ENCODE measurements at regions not wholly inside any gene's neighbourhood (a gene's known extent, or its start where the extent isn't known, plus 50 kb on each side); places are given as distances from the start of the nearest gene placed in this dataset.

- intact Hi-C loops (cut with DNase I): no loop called here
- no peaks in the 10 kb centered on the region for H3K36me3 ChIP-seq
- peak; percentile 14 for TF ChIP-seq CTCF (IDR thresholded peaks at IDR 0.05)
- no peak overlapping the region for H3K27ac ChIP-seq
- H3K9me3 ChIP-seq: no peaks in the 10 kb centered on the region
- no peak for DNase-seq
- no peaks in the 10 kb centered on the region for H3K27me3 ChIP-seq
- no peak overlapping the region for H3K4me3 ChIP-seq
- H3K4me1 ChIP-seq: no peaks in the 10 kb centered on the region
- no peak overlapping the region for H3K9ac ChIP-seq (ENCODE audit: low read depth in 2 of 2, low read length in 2 of 2)
Observed at GRCh38 chr4:92163348-92163747, 140.4 kb upstream of the GRID2 start.

GRCh38 chr4:92170340-92170739 lies 133.4 kb upstream of the GRID2 start:
- no peak overlapping the region for H3K4me3 ChIP-seq
- no peaks in the 10 kb centered on the region for H3K36me3 ChIP-seq
- no peaks in the 10 kb centered on the region for H3K4me1 ChIP-seq
- no peaks in the 10 kb centered on the region for H3K9me3 ChIP-seq
- no peak overlapping the region for H3K27ac ChIP-seq
- intact Hi-C loops (cut with DNase I): no loop called here
- H3K9ac ChIP-seq (ENCODE audit: low read depth in 2 of 2, low read length in 2 of 2): no peak overlapping the region
- no peak for DNase-seq
- no peak for TF ChIP-seq CTCF (IDR thresholded peaks at IDR 0.05)
- no peaks in the 10 kb centered on the region for H3K27me3 ChIP-seq

GRCh38 chr4:92172203-92172602 lies 131.6 kb upstream of the GRID2 start:
- intact Hi-C loops (cut with DNase I): no loop called here
- H3K4me1 ChIP-seq: no peaks in the 10 kb centered on the region
- no peak for DNase-seq

GRCh38 chr4:92175250-92175649 lies 128.5 kb upstream of the GRID2 start:
- Histone ChIP-seq H3K27ac (no peak overlapping the region), H3K4me3 (no peak overlapping the region), H3K9ac (ENCODE audit: low read depth in 2 of 2, low read length in 2 of 2) (no peak overlapping the region), H3K4me1 (no peaks in the 10 kb centered on the region), H3K9me3 (no peaks in the 10 kb centered on the region), H3K27me3 (no peaks in the 10 kb centered on the region), H3K36me3 (no peaks in the 10 kb centered on the region)
- no peak for DNase-seq
- TF ChIP-seq CTCF (IDR thresholded peaks at IDR 0.05): no peak
- intact Hi-C loops (cut with DNase I): no loop called here

More at GRCh38 chr4:92172203-92172602, 131.6 kb upstream of the GRID2 start:
- H3K27ac ChIP-seq: no peak overlapping the region
- TF ChIP-seq CTCF (IDR thresholded peaks at IDR 0.05): no peak
- H3K4me3 ChIP-seq: no peak overlapping the region
- H3K9ac ChIP-seq (ENCODE audit: low read depth in 2 of 2, low read length in 2 of 2): no peak overlapping the region
- H3K36me3 ChIP-seq: no peaks in the 10 kb centered on the region
- H3K9me3 ChIP-seq: no peaks in the 10 kb centered on the region
- H3K27me3 ChIP-seq: no peaks in the 10 kb centered on the region

- Histone ChIP-seq H3K4me3 (no peak overlapping the region), H3K27ac (no peak overlapping the region), H3K9ac (ENCODE audit: low read depth in 2 of 2, low read length in 2 of 2) (no peak overlapping the region), H3K27me3 (no peaks in the 10 kb centered on the region), H3K4me1 (no peaks in the 10 kb centered on the region), H3K9me3 (no peaks in the 10 kb centered on the region), H3K36me3 (no peaks in the 10 kb centered on the region)
- no peak for DNase-seq
- intact Hi-C loops (cut with DNase I): no loop called here
- no peak for TF ChIP-seq CTCF (IDR thresholded peaks at IDR 0.05)
Observed at GRCh38 chr4:92182006-92182735, 121.6 kb upstream of the GRID2 start.
